CD14-positive monocyte (primary cell): ENCODE measurements at regions not wholly inside any gene's neighbourhood (a gene's known extent, or its start where the extent isn't known, plus 50 kb on each side); places are given as distances from the start of the nearest gene placed in this dataset.
A peak's percentile ranks its signal among the peaks of the same experiment; 100 is the strongest.

ENCODE experiments used
- DNase-seq, 3 donors: peaks; one replicate each; pipeline ENCODE4 v3.0.0-alpha.2; 2011 to 2022
- H2AFZ ChIP-seq: 2 replicates; pipeline ENCODE4 v1.6.0; 2012; ENCODE audit warnings: mild to moderate bottlenecking, low read depth, low read length, inconsistent platforms; ENCODE audit not compliant: insufficient read depth, poor library complexity, severe bottlenecking
- H3K27ac ChIP-seq, 2 donors: 1 replicate in 1 of 2; 2 replicates in 1 of 2; pipeline ENCODE4 v1.5.1; 2012 to 2013; ENCODE audit warnings: low read length in 2 of 2, control low read depth in 1 of 2, inconsistent platforms in 1 of 2, low read depth in 1 of 2, mild to moderate bottlenecking in 1 of 2
- H3K27me3 ChIP-seq, 2 donors: one replicate each; pipeline versions ENCODE4 v1.6.0 to v1.6.1; 2011 to 2013; ENCODE audit warnings: low read length in 2 of 2; ENCODE audit not compliant: control insufficient read depth in 2 of 2, insufficient read depth in 2 of 2
- H3K36me3 ChIP-seq, 2 donors: replicated peaks in 1 of 2; 1 replicate in 1 of 2; 2 replicates in 1 of 2; pipeline versions ENCODE4 v1.5.1 to v1.6.1; 2012 to 2013; ENCODE audit warnings: low read length in 2 of 2, control low read depth in 1 of 2, inconsistent platforms in 1 of 2, mild to moderate bottlenecking in 1 of 2; ENCODE audit not compliant: insufficient read depth in 2 of 2, control insufficient read depth in 1 of 2
- H3K4me1 ChIP-seq, 2 donors: 1 replicate in 1 of 2; 2 replicates in 1 of 2; pipeline versions ENCODE4 v1.5.1 to v1.6.1; 2012 to 2013; ENCODE audit warnings: low read length in 2 of 2, control low read depth in 1 of 2, inconsistent platforms in 1 of 2, mild to moderate bottlenecking in 1 of 2, moderate library complexity in 1 of 2; ENCODE audit not compliant: insufficient read depth in 2 of 2, control insufficient read depth in 1 of 2
- H3K4me2 ChIP-seq: replicated peaks from 2 replicates; pipeline ENCODE3; 2012; ENCODE audit warnings: low read length, moderate library complexity, mild to moderate bottlenecking; ENCODE audit not compliant: poor library complexity, severe bottlenecking; ENCODE audit errors: extremely low read depth
- H3K4me3 ChIP-seq, 3 experiments: fragments of 200-600 bp in 1 of 3; sonication (generic) in 1 of 3; replicated peaks in 1 of 3; 1 replicate in 2 of 3; 2 replicates in 1 of 3; pipeline ENCODE4 v1.5.1; 2011 to 2013; ENCODE audit warnings: low read length in 3 of 3, mild to moderate bottlenecking in 3 of 3, control low read depth in 2 of 3, low read depth in 2 of 3, inconsistent platforms in 1 of 3, moderate library complexity in 1 of 3
- H3K79me2 ChIP-seq: 2 replicates; pipeline ENCODE4 v1.6.0; 2012; ENCODE audit warnings: mild to moderate bottlenecking, control low read depth, inconsistent platforms, low read length, moderate library complexity; ENCODE audit not compliant: insufficient read depth
- H3K9ac ChIP-seq: 2 replicates; pipeline ENCODE4 v1.6.0; 2017; ENCODE audit warnings: low read length, mild to moderate bottlenecking; ENCODE audit not compliant: insufficient read depth, poor library complexity, severe bottlenecking
- H3K9me3 ChIP-seq, 2 donors: replicated peaks in 1 of 2; 1 replicate in 1 of 2; 2 replicates in 1 of 2; pipeline versions ENCODE4 v1.5.1 to v1.6.1; 2012 to 2013; ENCODE audit warnings: low read length in 2 of 2, control low read depth in 1 of 2; ENCODE audit not compliant: control insufficient read depth in 1 of 2, insufficient read depth in 1 of 2
- H4K20me1 ChIP-seq: 2 replicates; pipeline ENCODE4 v1.6.0; 2012; ENCODE audit warnings: mild to moderate bottlenecking, low read length, control low read depth, moderate library complexity; ENCODE audit not compliant: insufficient read depth
- H3K27ac Mint-ChIP-seq, 7 donors: one replicate each; pipeline ENCODE4 v1.8.0; 2020; ENCODE audit warnings: mild to moderate bottlenecking in 7 of 7, mixed read lengths in 7 of 7, moderate library complexity in 6 of 7, inconsistent platforms in 2 of 7
- H3K27me3 Mint-ChIP-seq, 3 donors: one replicate each; pipeline ENCODE4 v1.8.0; 2021 to 2022; ENCODE audit warnings: low read depth in 3 of 3, mild to moderate bottlenecking in 3 of 3, mixed read lengths in 3 of 3, moderate library complexity in 3 of 3, inconsistent platforms in 1 of 3
- H3K36me3 Mint-ChIP-seq, 2 donors: one replicate each; pipeline ENCODE4 v1.8.0; 2020; ENCODE audit warnings: mixed read lengths in 2 of 2, inconsistent platforms in 1 of 2, mild to moderate bottlenecking in 1 of 2
- H3K4me1 Mint-ChIP-seq: one replicate; pipeline ENCODE4 v1.8.0; 2020; ENCODE audit warnings: mild to moderate bottlenecking, mixed read lengths
- H3K4me3 Mint-ChIP-seq, 2 donors: one replicate each; pipeline ENCODE4 v1.8.0; 2020; ENCODE audit warnings: mild to moderate bottlenecking in 2 of 2, mixed read lengths in 2 of 2, moderate library complexity in 1 of 2
- H3K9me3 Mint-ChIP-seq, 7 donors: one replicate each; pipeline ENCODE4 v1.8.0; 2020 to 2022; ENCODE audit warnings: mixed read lengths in 7 of 7, mild to moderate bottlenecking in 6 of 7, moderate library complexity in 6 of 7, inconsistent platforms in 2 of 7
- WGBS: methylation state at CpG from one replicate; pipeline ENCODE4 v1.1.5; 2013; ENCODE audit warnings: missing lambda C conversion rate; ENCODE audit not compliant: insufficient coverage; 5-methylcytosine and 5-hydroxymethylcytosine counted together
- intact Hi-C, 2 donors: fragments of 100-400 bp; cut with micrococcal nuclease; formaldehyde crosslinking; loops; one replicate each; pipeline versions ENCODE4 v1.15.0 to v1.15.1; 2023
- TF ChIP-seq, protein P1 (sequence below): fragments of 200-600 bp; IDR thresholded peaks from one replicate; pipeline ENCODE4 v1.8.0; 2022; ENCODE audit warnings: antibody characterized with exemption, mild to moderate bottlenecking

DNA sequence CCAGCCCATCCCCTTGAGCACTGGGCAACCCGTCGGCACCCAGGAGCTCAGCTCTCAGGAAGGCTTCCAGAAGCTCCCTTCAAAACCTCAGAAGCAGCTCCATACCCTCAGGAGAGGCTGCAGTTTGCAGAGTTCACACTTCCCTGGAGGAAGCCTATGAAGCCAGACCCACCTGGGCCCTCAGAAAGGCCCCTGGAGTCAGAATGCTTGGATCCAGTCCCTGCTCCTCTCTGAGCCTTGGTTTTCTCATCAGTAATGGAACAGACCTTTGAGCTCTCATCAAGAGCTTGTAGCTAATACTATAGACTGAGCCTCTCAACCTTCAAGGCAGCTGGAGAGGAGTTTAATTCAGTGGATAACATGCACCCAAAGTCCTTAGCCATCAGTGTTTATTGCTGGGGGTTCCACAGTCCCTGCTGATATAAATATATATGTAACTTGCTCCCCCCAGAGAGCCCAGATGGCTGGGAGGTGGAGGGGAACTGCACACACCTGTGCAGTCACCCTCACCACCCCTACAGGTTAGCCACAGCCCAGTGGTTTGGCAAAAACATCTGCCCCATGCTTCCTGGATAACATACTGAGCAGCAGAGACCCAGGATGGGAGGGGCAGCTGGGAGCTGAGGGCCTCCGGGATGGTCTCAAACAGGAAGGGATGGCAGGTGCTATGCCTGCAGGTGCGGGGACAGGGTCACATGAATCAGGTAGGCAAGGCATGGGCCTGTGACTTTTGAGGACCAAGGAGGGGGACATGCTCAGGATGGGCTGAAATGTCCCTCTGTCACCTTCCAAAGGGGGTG lies 120.1 kb downstream of the SNX5 start:
- TF ChIP-seq, protein P1, sequence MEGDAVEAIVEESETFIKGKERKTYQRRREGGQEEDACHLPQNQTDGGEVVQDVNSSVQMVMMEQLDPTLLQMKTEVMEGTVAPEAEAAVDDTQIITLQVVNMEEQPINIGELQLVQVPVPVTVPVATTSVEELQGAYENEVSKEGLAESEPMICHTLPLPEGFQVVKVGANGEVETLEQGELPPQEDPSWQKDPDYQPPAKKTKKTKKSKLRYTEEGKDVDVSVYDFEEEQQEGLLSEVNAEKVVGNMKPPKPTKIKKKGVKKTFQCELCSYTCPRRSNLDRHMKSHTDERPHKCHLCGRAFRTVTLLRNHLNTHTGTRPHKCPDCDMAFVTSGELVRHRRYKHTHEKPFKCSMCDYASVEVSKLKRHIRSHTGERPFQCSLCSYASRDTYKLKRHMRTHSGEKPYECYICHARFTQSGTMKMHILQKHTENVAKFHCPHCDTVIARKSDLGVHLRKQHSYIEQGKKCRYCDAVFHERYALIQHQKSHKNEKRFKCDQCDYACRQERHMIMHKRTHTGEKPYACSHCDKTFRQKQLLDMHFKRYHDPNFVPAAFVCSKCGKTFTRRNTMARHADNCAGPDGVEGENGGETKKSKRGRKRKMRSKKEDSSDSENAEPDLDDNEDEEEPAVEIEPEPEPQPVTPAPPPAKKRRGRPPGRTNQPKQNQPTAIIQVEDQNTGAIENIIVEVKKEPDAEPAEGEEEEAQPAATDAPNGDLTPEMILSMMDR: no peak
- Histone ChIP-seq H4K20me1 (no peaks in the 10 kb centered on the region), H3K27me3 (no peaks in the 10 kb centered on the region), H3K4me1 (peaks cover 0 to 4% of the 10 kb centered on the region in 2 donors), H3K27ac (no peak overlapping the region), H3K4me2 (no peak overlapping the region), H3K9me3 (peaks cover 0 to 3% of the 10 kb centered on the region in 2 donors), H2AFZ (no peak overlapping the region), H3K36me3 (no peaks in the 10 kb centered on the region), H3K79me2 (no peaks in the 10 kb centered on the region), H3K4me3 (no peak overlapping the region), H3K9ac (no peak overlapping the region)
- intact Hi-C loops: no loop called here
- Mint-ChIP-seq H3K4me3 (no peak overlapping the region), H3K4me1 (peaks cover 18% of the 10 kb centered on the region), H3K9me3 (peaks cover 0 to 5% (median 0%) of the 10 kb centered on the region in 7 donors), H3K27me3 (peaks cover 0 to 7% (median 3%) of the 10 kb centered on the region in 3 donors), H3K36me3 (no peaks in the 10 kb centered on the region), H3K27ac (peak overlapping the region in 1 of 7 donors; percentile 7)
- no peak for DNase-seq
- 35% methylated on average over 4 of the region's 4 CpGs for WGBS

DNA sequence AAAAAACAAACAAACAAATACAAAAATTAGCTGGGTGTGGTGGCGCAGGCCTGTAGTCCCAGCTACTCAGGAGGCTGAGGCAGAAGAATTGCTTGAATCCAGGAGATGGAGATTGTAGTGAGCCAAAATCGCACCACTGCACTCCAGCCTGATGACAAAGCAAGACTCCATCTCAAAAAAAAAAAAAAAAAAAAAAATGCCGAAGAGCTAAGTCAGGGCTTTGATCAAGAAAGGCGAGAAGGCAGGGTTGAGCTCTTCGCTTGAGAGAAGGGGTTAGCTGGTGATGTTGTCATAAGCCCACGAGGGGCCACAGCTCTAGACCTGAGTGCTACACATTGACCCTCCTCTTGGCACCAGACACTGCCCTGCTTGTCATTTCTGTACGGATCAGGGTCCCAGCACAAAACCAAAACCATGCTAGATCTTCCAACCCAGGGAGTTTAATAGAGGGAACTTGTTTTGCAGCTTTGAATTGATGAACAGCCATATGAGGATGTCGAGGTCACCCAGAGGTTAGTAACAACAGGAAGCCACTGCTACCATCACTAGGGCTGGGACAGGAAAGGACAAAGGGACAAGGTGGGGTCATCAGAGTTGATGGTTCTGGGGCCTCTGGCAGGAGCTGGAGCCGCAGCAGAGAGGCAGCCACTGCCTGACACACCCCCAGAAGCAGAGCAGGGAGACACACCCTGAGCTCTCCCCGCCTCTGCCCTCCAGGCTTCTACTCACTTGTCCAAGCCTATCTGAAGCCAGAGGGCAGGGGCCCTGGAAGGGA lies 122.7 kb downstream of the SNX5 start:
- H2AFZ ChIP-seq: no peak overlapping the region
- H3K9me3 ChIP-seq: peaks cover 0 to 3% of the 10 kb centered on the region in 2 donors
- no peak overlapping the region for H3K9ac ChIP-seq
- H3K4me2 ChIP-seq: no peak overlapping the region
- no peaks in the 10 kb centered on the region for H3K79me2 ChIP-seq
- Mint-ChIP-seq H3K4me3 (no peak overlapping the region), H3K4me1 (peaks cover 19% of the 10 kb centered on the region), H3K36me3 (no peaks in the 10 kb centered on the region), H3K27me3 (peaks cover 1 to 10% (median 4%) of the 10 kb centered on the region in 3 donors), H3K9me3 (peaks cover 0 to 5% (median 0%) of the 10 kb centered on the region in 7 donors), H3K27ac (peak overlapping the region in 4 of 7 donors; percentile 1 to 37 (median 24))
- H4K20me1 ChIP-seq: no peaks in the 10 kb centered on the region
- H3K27me3 ChIP-seq: no peaks in the 10 kb centered on the region
- intact Hi-C loops: no loop called here
- H3K27ac ChIP-seq: no peak overlapping the region
- peaks cover 0 to 4% of the 10 kb centered on the region in 2 donors for H3K4me1 ChIP-seq
- H3K36me3 ChIP-seq: no peaks in the 10 kb centered on the region
- TF ChIP-seq, protein P1: no peak
- peak in 1 of 3 donors; percentile 3 for DNase-seq
- 42% methylated on average over 2 of the region's 10 CpGs for WGBS
- no peak overlapping the region for H3K4me3 ChIP-seq
